ENCODE measurements at regions not wholly inside any gene's neighbourhood (a gene's known extent, or its start where the extent isn't known, plus 50 kb on each side); places are given as distances from the start of the nearest gene placed in this dataset.
"Not testable (repeated sequence)": the region's sequence is repeated elsewhere in the genome, so short reads cannot be mapped to it uniquely, and the experiment has no call there.

DNA sequence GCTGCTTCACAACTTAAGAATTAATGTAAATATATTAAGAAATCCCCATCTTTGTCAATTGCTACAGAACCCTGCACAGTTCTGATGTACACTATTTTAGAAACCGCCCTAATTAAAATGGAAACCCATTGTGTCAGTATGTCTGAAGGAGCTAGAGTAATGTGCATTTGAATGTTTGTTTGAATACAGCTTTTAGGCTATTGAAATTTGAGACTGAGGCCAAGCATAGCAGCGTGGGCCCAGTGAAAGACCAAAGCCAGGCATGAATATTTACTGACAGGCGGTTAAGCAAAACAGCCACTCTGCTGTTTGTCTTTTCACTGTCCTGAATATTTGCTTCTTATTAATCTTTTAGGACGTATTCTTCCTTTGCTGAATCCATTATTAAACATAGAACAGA lies 252.3 kb downstream of the IZUMO3 start:
- H3K9me3 Mint-ChIP-seq (ENCODE audit: low read depth) = peaks cover 12% of the 10 kb centered on the region
- ATAC-seq = no peak
- no peak overlapping the region for H3K27ac Mint-ChIP-seq
- no peaks in the 10 kb centered on the region for H3K27me3 Mint-ChIP-seq
- CTCF ChIA-PET = no interaction called here
- no peaks in the 10 kb centered on the region for H3K4me1 Mint-ChIP-seq
- no peaks in the 10 kb centered on the region for H3K36me3 Mint-ChIP-seq
- no peak overlapping the region for H3K4me3 Mint-ChIP-seq
- DNase-seq = no peak

DNA sequence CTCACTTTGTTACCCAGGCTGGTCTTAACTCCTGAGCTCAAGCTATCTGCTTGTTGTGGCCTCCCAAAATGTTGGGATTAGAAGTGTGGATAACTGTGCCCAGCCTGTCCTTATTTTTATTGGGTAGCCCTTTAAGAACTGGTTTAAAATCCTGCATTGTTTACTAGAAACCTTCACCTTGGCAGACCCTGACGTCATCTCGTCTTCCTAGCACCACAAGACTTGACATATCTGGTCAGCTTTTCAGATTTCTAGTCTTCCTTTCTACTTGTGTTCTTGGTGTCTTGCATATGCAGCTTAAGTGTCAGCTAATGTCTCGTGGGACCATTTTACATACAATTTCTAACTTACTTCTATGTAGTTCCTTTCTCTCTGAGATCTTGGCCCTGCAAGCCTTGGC lies 258.9 kb downstream of the IZUMO3 start:
- Mint-ChIP-seq H3K27ac (no peak overlapping the region), H3K9me3 (ENCODE audit: low read depth) (peaks cover 9% of the 10 kb centered on the region), H3K4me1 (no peaks in the 10 kb centered on the region), H3K36me3 (no peaks in the 10 kb centered on the region), H3K27me3 (no peaks in the 10 kb centered on the region), H3K4me3 (no peak overlapping the region)
- ATAC-seq (no peak), DNase-seq (no peak)
- CTCF ChIA-PET = no interaction called here

DNA sequence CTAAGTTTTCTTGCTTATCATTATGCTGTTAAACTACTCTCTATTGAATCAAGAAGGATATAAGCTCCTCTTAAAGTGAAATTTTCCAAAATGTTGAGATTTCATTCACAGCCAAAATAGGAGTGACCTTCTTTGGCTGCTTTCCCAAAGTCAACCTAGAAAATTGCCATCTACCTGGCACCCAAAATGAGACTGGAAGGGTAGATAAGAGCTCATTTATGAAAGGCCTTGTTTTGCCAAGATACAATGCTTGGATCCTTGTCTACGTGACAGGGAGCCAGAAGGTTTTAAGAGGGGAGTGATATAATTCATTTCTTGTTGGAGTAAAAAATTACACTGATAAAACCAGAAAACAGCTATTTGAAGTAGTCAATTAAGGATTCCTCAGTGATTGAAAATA lies 287.1 kb downstream of the IZUMO3 start:
- DNase-seq = no peak
- H3K9me3 Mint-ChIP-seq (ENCODE audit: low read depth) = peaks cover 5% of the 10 kb centered on the region
- ATAC-seq = no peak
- H3K4me3 Mint-ChIP-seq = no peak overlapping the region
- no peaks in the 10 kb centered on the region for H3K27me3 Mint-ChIP-seq
- H3K4me1 Mint-ChIP-seq = no peaks in the 10 kb centered on the region
- no peak overlapping the region for H3K27ac Mint-ChIP-seq
- CTCF ChIA-PET = no interaction called here
- no peaks in the 10 kb centered on the region for H3K36me3 Mint-ChIP-seq

DNA sequence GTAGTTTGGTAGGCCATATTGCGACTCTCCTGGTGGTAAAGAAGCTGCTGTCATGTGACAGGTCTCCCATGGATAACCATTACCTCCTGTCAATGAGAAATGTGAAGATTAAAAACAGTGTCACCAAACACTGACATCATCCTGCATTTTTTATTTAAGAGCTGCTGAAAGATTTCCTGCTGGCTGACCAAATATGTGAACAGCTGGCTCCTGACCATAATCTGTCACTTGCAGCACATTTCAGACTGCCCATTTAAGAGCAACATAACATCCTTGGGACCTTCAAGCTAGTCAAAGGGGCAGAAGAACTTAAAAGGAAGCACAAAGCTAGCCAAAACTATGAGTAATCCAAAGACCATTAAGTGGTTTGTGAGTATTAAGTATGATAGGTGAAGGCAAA lies 288.0 kb downstream of the IZUMO3 start:
- no peak overlapping the region for H3K4me3 Mint-ChIP-seq
- no peaks in the 10 kb centered on the region for H3K27me3 Mint-ChIP-seq
- CTCF ChIA-PET = no interaction called here
- peaks cover 8% of the 10 kb centered on the region for H3K9me3 Mint-ChIP-seq (ENCODE audit: low read depth)
- H3K27ac Mint-ChIP-seq = no peak overlapping the region
- no peaks in the 10 kb centered on the region for H3K4me1 Mint-ChIP-seq
- ATAC-seq (no peak), DNase-seq (no peak)
- no peaks in the 10 kb centered on the region for H3K36me3 Mint-ChIP-seq

DNA sequence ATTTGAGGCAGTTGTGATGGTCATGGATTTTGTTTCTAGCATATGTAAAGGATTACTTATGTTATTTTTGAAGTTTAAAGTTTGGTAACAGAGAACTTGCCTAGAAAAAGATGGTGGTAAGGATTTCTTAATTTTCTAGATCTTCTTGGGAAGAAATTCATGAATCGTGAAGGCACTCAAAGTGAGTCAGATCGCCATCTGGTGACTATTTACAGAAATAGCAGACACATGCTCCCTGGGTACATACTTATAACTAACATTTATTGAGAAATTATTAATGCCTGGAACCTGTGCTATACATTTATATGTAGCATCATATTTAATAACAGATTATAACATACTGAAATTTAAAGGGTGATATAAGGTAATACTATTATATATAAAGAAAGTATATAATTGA lies 299.7 kb downstream of the IZUMO3 start:
- no peak overlapping the region for H3K4me3 Mint-ChIP-seq
- CTCF ChIA-PET = no interaction called here
- H3K36me3 Mint-ChIP-seq = no peaks in the 10 kb centered on the region
- ATAC-seq (no peak), DNase-seq (no peak)
- no peak overlapping the region for H3K27ac Mint-ChIP-seq
- no peaks in the 10 kb centered on the region for H3K4me1 Mint-ChIP-seq
- no peaks in the 10 kb centered on the region for H3K27me3 Mint-ChIP-seq
- H3K9me3 Mint-ChIP-seq (ENCODE audit: low read depth) = peaks cover 8% of the 10 kb centered on the region

DNA sequence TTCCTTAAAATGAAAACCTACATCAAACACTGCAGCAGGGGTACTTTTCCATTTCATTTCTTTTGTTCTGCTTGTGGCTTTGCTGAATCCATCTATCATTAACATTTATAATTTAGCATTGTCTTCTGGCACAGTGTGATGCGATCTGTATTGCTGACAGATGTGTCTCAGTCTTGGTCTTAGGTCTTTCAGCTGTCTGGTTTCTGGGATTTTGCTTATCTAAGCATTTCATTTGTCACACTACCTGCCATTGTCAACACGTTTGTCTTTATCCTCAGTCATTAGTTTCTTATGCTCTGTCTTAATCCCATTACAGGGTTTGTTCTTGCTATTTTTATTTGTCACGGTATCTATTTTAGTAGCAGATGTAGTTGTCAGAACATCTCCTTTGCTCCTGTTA lies 303.1 kb downstream of the IZUMO3 start:
- no peaks in the 10 kb centered on the region for H3K27me3 Mint-ChIP-seq
- ATAC-seq (no peak), DNase-seq (no peak)
- H3K36me3 Mint-ChIP-seq = no peaks in the 10 kb centered on the region
- CTCF ChIA-PET = no interaction called here
- no peak overlapping the region for H3K4me3 Mint-ChIP-seq
- H3K4me1 Mint-ChIP-seq = no peaks in the 10 kb centered on the region
- H3K9me3 Mint-ChIP-seq (ENCODE audit: low read depth) = peaks cover 15% of the 10 kb centered on the region
- no peak overlapping the region for H3K27ac Mint-ChIP-seq

DNA sequence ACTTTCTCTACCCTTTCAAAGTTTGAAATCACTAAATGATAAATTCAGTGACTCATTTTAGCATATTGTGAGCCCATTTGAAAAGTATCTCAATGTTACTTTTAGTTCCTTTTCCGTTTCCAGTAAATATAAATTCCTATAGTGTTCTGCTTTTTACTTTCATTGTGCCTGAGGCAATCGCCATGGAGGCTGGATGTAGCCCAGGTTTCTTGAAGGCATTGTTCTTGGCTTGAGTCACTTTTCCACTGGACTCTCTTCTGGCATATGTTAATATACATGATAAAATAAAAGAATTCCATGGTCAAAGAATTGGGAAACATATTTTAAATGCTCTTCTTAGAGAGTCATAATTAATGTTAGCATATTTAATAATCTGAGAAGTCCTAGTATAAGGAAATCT lies 327.0 kb downstream of the IZUMO3 start:
- Mint-ChIP-seq H3K27me3 (no peaks in the 10 kb centered on the region), H3K4me3 (no peak overlapping the region), H3K27ac (no peak overlapping the region), H3K36me3 (no peaks in the 10 kb centered on the region), H3K4me1 (no peaks in the 10 kb centered on the region), H3K9me3 (ENCODE audit: low read depth) (peaks cover 6% of the 10 kb centered on the region)
- DNase-seq (no peak), ATAC-seq (no peak)
- CTCF ChIA-PET = no interaction called here

DNA sequence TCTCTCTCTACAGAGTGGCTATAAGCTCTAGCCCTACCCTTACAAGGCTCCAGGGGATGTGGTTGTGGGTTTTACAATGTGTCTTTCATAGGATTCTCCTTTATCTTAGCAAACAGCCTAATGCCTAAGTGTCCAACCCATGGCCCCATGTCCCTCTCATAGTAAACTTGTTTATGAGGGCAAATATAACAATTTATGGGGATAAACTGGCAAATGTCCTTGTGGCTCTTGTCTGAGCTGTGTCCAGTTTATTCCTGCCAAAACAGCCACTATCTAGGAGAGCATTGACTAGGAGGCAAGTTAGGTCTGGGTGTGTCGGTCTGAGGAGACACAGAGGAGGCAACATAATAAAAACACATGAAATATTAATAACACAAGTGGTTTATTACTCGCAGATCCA lies 335.1 kb downstream of the IZUMO3 start:
- H3K4me3 Mint-ChIP-seq = no peak overlapping the region
- H3K36me3 Mint-ChIP-seq = no peaks in the 10 kb centered on the region
- no peak for DNase-seq
- no peaks in the 10 kb centered on the region for H3K4me1 Mint-ChIP-seq
- peaks cover 9% of the 10 kb centered on the region for H3K9me3 Mint-ChIP-seq (ENCODE audit: low read depth)
- no peak for ATAC-seq
- CTCF ChIA-PET = no interaction called here
- no peaks in the 10 kb centered on the region for H3K27me3 Mint-ChIP-seq
- no peak overlapping the region for H3K27ac Mint-ChIP-seq

DNA sequence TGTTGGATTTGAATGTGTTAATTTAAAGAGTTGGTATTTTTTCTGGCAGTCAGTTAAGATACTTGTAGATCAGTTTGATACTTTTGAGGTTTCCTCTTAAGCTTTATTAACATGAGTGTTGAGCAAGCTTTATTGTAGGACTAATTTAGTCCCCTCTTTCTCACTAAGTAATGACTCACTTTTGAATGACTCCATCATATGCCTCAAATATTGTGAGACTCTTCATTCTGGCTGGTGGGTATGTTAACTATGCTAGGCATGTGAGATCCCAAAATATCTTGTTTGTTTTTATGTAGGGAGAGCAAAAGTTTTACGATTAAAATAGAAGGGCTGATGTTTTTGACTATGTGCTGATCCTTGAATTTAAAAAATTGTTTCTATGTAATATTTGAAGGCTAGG lies 355.7 kb downstream of the IZUMO3 start:
- DNase-seq (no peak), ATAC-seq (no peak)
- CTCF ChIA-PET = no interaction called here
- Mint-ChIP-seq H3K27me3 (no peaks in the 10 kb centered on the region), H3K36me3 (no peaks in the 10 kb centered on the region), H3K4me3 (no peak overlapping the region), H3K27ac (no peak overlapping the region), H3K9me3 (ENCODE audit: low read depth) (peaks cover 21% of the 10 kb centered on the region), H3K4me1 (no peaks in the 10 kb centered on the region)

DNA sequence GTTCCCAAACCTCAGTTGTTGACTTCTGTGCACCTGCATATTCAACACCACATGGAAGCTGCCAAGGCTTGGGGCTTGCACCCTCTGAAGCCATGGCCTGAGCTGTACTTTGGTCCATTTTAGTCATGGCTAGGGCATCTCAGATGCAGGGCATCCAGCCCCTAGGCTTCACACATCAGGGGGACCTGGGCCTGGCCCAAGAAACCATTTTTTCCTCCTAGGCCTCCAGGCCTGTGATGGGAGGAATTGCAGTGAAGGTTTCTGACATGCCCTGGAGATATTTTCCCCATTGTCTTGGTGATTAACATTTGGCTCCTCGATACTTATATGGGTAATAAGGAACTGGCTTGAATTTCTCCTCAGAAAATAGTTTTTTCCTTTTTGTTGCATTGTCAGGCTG lies 354.5 kb upstream of the ELAVL2 start:
- H3K27ac Mint-ChIP-seq, H3K36me3 Mint-ChIP-seq, DNase-seq, H3K4me3 Mint-ChIP-seq, H3K4me1 Mint-ChIP-seq, CTCF ChIA-PET, H3K27me3 Mint-ChIP-seq, ATAC-seq: not testable (repeated sequence)
- peaks cover 20% of the 10 kb centered on the region for H3K9me3 Mint-ChIP-seq (ENCODE audit: low read depth)

DNA sequence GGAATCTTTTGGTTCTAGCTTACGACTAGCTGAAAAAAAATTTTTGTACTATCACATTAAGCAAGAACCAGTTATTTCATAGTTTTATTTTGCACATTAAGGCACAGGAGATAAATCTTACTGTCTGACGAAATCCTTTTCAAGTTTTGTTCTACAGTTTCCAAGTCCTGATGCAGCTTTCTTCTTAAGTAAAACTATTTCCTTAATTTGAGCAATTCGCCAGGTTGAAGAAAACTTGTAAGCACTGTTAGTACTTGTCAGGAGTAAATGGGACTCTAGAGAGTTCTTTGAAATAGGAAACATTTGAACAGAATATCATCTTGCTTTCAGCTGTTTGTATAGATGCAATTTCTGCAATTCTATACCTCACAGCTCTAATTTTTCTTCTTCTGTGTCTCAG lies 318.8 kb upstream of the ELAVL2 start:
- Mint-ChIP-seq H3K27me3 (no peaks in the 10 kb centered on the region), H3K4me1 (no peaks in the 10 kb centered on the region), H3K27ac (no peak overlapping the region), H3K36me3 (no peaks in the 10 kb centered on the region), H3K4me3 (no peak overlapping the region), H3K9me3 (ENCODE audit: low read depth) (no peaks in the 10 kb centered on the region)
- CTCF ChIA-PET = no interaction called here
- ATAC-seq = no peak
- DNase-seq = no peak

DNA sequence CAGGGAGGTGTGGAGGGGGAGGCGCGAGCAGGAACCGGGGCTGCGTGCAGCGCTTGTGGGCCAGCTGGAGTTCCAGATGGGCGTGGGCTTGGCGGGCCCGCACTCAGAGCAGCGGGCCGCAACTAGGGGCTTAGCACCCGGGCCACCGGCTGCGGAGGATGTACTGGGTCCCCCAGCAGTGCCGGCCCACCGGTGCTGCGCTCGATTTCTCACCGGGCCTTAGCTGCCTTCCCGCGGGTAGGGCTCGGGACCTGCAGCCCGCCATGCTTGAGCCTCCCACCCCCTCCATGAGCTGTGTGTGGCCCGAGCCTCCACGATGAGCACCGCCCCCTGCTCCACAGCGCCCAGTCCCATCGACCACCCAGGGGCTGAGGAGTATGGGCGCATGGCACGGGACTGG lies 309.0 kb upstream of the ELAVL2 start:
- H3K27me3 Mint-ChIP-seq; H3K4me3 Mint-ChIP-seq; CTCF ChIA-PET; H3K4me1 Mint-ChIP-seq; H3K27ac Mint-ChIP-seq; H3K9me3 Mint-ChIP-seq (ENCODE audit: low read depth); DNase-seq; ATAC-seq; H3K36me3 Mint-ChIP-seq: not testable (repeated sequence)

DNA sequence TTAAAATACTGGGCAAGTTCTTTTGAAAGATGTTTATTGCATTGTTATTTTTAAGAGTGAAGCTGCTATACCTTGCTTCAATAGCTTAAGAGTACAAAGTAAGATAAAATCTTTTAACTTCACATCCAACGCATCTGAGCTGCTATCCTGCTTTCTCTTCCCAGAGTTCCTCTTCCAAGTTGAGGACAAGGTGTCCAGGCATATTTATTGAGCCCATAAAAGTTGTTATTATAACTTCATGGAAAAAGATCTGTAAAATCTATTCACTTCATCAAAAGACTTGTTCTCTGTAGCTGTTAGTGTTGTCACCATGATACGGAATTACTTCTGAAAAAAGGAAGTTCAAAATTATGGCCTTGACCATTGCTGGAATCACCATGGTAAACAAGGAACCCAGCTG lies 306.2 kb upstream of the ELAVL2 start:
- H3K4me3 Mint-ChIP-seq = no peak overlapping the region
- ATAC-seq (no peak), DNase-seq (no peak)
- CTCF ChIA-PET = no interaction called here
- no peaks in the 10 kb centered on the region for H3K36me3 Mint-ChIP-seq
- H3K27ac Mint-ChIP-seq = no peak overlapping the region
- peaks cover 12% of the 10 kb centered on the region for H3K9me3 Mint-ChIP-seq (ENCODE audit: low read depth)
- H3K27me3 Mint-ChIP-seq = no peaks in the 10 kb centered on the region
- no peaks in the 10 kb centered on the region for H3K4me1 Mint-ChIP-seq

DNA sequence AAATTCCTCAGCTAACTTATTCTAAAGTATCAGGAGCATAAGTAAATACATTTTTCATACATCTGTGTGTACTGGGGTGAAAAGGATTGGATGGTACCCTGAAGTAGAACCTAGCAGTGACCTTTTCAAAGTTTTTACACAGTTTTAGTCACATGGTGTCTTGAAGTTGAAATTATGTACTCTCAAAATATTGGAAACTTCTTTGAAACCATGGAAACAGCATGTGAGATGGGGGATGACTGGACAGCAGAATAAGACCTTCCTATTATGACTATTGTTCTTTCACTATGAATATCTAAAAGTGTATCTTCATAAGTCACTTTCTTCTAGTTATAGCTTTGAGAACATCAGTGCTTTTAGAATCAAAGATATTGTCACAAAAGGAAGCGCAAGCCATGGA lies 301.5 kb upstream of the ELAVL2 start:
- CTCF ChIA-PET = no interaction called here
- no peak overlapping the region for H3K27ac Mint-ChIP-seq

DNA sequence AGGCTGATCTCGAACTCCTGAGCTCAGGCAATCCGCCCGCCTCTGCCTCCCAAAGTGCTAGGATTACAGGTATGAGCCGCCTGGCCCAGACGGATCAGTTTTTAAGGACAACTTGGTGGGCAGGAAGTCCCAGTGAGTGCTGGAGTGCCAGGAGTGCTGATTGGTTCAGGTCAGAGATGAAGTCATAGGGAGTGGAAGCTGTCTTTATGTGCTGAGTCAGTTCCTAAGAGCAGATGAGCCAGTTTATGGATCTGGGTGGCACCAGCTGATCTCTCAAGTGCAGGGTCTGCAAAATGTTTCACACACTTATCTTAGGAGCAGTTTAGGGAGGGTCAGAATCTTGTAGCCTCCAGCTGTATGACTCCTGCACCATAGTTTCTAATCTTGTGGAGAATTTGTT lies 292.1 kb upstream of the ELAVL2 start:
- Mint-ChIP-seq H3K27me3 (no peaks in the 10 kb centered on the region), H3K9me3 (ENCODE audit: low read depth) (peaks cover 8% of the 10 kb centered on the region), H3K36me3 (no peaks in the 10 kb centered on the region), H3K4me1 (no peaks in the 10 kb centered on the region), H3K27ac (no peak overlapping the region), H3K4me3 (no peak overlapping the region)
- DNase-seq = no peak
- CTCF ChIA-PET = no interaction called here
- ATAC-seq = no peak

More for the DNA sequence above, 301.5 kb upstream of the ELAVL2 start:
- Mint-ChIP-seq H3K4me1 (no peaks in the 10 kb centered on the region), H3K27me3 (no peaks in the 10 kb centered on the region), H3K36me3 (no peaks in the 10 kb centered on the region), H3K9me3 (ENCODE audit: low read depth) (peaks cover 16% of the 10 kb centered on the region), H3K4me3 (no peak overlapping the region)
- DNase-seq = no peak
- no peak for ATAC-seq

Measured in activated CD8-positive, alpha-beta memory T cell treated with anti-CD3 and anti-CD28 coated beads, Interleukin-2, amount 10 ng/mL, durations not matched to agents 7 days and 5 days (primary cell).